Hematopoietic multipotent progenitor cell treated with erythropoietin and hydrocortisone succinate and interleukin-3 and kit ligand, for 17 days (in vitro differentiated cells): ENCODE measurements at regions not wholly inside any gene's neighbourhood (a gene's known extent, or its start where the extent isn't known, plus 50 kb on each side); places are given as distances from the start of the nearest gene placed in this dataset.
"Not testable (repeated sequence)": the region's sequence is repeated elsewhere in the genome, so short reads cannot be mapped to it uniquely, and the experiment has no call there.

Experiments used
- DNase-seq: peaks from one replicate; pipeline ENCODE4 v3.0.0-alpha.2; 2015; ENCODE audit warnings: low spot score

- no peak for DNase-seq
Measured at GRCh38 chr4:66376921-66377320, 706.6 kb upstream of the EPHA5 start.

- DNase-seq = no peak
Measured at GRCh38 chr4:66376396-66376795, 706.1 kb upstream of the EPHA5 start.

- DNase-seq = no peak
Measured at GRCh38 chr4:66373268-66373667, 703.0 kb upstream of the EPHA5 start.

- DNase-seq = no peak
Measured at GRCh38 chr4:66372706-66373105, 702.4 kb upstream of the EPHA5 start.

- no peak for DNase-seq
Measured at GRCh38 chr4:66367043-66367660, 696.9 kb upstream of the EPHA5 start.

- DNase-seq = not testable (repeated sequence)
Measured at GRCh38 chr4:66360395-66360794, 690.1 kb upstream of the EPHA5 start.

- no peak for DNase-seq
Measured at GRCh38 chr4:66357316-66357715, 687.0 kb upstream of the EPHA5 start.

- no peak for DNase-seq
Measured at GRCh38 chr4:66355328-66355727, 685.0 kb upstream of the EPHA5 start.

- DNase-seq = no peak
Measured at GRCh38 chr4:66351761-66352160, 681.5 kb upstream of the EPHA5 start.

GRCh38 chr4:66340286-66340893, 670.1 kb upstream of the EPHA5 start:
- no peak for DNase-seq

- DNase-seq = no peak
Measured at GRCh38 chr4:66339007-66339406, 668.7 kb upstream of the EPHA5 start.

GRCh38 chr4:66331761-66332160, 661.5 kb upstream of the EPHA5 start:
- DNase-seq = no peak

GRCh38 chr4:66330125-66330524, 659.8 kb upstream of the EPHA5 start:
- DNase-seq = no peak

GRCh38 chr4:66328803-66329574, 658.7 kb upstream of the EPHA5 start:
- no peak for DNase-seq

GRCh38 chr4:66307641-66308438, 637.6 kb upstream of the EPHA5 start:
- no peak for DNase-seq

GRCh38 chr4:66300336-66300934, 630.1 kb upstream of the EPHA5 start:
- DNase-seq = no peak

- no peak for DNase-seq
Measured at GRCh38 chr4:66298569-66298968, 628.3 kb upstream of the EPHA5 start.

- DNase-seq = no peak
Measured at GRCh38 chr4:66297703-66298102, 627.4 kb upstream of the EPHA5 start.

- no peak for DNase-seq
Measured at GRCh38 chr4:66294638-66295037, 624.3 kb upstream of the EPHA5 start.

- no peak for DNase-seq
Measured at GRCh38 chr4:66284991-66285451, 614.7 kb upstream of the EPHA5 start.

GRCh38 chr4:66279084-66279483, 608.8 kb upstream of the EPHA5 start:
- DNase-seq = no peak

- DNase-seq = no peak
Measured at GRCh38 chr4:66275411-66276038, 605.2 kb upstream of the EPHA5 start.
